ENCODE measurements at regions not wholly inside any gene's neighbourhood (a gene's known extent, or its start where the extent isn't known, plus 50 kb on each side); places are given as distances from the start of the nearest gene placed in this dataset.

GRCh38 chr7:155896531-155897263 lies 84.4 kb upstream of the SHH start:
- DNase-seq: no peak

GRCh38 chr7:155893664-155894063 lies 81.4 kb upstream of the SHH start:
- no peak for DNase-seq

DNA sequence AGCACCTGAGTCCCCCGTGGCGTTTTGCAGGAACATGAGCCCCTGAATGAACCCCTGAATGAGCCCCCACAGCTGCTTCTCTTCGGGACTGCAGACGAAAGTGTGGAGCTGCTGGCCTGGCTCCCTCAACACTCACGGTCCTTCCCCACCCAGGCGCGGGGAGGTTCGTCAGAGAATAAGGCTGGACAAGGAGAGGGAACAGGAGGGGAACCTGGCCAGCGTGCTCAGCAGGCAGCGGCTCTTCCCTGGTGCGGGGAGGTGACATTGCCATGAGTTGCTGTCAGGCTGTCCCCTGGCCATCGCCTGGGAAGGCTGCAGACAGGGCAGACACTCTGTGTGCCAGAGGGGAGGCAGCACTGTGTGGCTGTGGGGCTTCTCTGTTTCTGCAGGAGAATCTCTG lies 80.9 kb upstream of the SHH start:
- DNase-seq: no peak

- DNase-seq: no peak
These were observed 77.6 kb upstream of the SHH start for GRCh38 chr7:155889636-155890511.

DNA sequence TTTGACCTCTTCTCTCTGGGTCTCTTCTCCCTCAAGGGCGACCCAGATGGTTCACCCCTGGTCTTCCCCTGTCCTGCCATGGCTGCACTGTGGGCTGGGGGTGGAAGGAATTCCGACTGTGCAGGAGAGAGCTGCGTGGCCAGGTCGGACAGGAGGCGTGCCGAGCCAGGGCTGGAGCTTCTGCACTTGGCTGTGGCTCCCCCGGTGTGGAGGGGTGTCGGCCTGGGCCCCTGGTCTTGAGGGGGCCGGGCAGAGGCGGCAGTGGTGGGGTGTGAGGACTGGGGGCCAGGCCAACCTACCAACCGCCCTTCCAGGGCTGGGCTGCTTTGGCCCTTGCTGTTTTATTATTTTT lies 74.9 kb upstream of the SHH start:
- no peak for DNase-seq

- DNase-seq: no peak
These were observed 74.3 kb upstream of the SHH start for GRCh38 chr7:155886391-155887173.

DNA sequence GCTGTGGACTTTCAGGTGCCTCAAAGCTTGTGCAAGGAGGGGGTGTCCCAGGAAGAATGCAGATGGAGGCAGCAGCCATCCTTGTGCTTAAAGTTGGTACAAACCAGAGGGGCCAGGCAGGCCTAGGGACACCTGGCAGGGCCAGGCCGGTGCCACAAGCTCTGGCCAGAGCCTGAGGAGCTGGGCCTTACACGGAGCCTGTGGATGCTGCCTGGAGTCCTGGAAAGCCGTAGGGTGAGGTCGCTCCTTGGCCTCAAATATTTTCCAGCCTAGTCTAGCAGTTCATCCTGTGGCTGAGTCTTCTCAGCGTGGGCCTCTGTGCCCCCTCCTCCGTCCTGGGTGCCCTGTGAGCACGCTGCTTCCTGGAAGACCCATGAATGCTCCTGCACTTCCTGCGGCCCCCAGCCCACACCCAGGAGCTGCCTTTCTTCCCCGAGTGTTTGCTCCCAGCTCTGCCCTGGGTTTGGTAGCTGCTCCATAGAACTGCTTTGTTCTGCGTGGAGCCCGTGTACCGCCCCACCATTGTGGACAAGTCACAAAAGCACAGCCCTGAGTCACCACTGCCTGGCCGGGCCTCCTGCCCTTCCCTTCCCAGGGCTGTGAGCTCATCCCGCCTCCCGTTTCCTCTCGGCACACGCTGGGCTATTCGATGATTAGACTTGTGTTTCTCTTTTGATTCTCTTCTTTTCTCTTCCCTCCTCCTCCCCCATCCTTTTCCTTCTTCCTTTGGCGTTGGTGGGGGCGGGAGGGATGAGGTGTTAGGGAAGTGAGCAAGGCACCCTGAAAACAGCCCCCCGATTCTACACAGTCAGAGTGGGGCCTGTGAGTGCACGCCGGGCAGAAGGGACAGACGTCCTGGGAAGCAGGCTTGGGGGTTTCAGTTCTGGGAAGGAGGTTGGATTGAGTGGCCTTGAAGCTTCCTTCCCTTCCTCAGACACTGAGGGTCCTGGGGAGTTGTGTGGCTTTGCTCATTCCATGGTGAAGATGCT lies 73.2 kb upstream of the SHH start:
- no peak for DNase-seq

GRCh38 chr7:155884225-155885166 lies 72.2 kb upstream of the SHH start:
- DNase-seq: no peak

DNA sequence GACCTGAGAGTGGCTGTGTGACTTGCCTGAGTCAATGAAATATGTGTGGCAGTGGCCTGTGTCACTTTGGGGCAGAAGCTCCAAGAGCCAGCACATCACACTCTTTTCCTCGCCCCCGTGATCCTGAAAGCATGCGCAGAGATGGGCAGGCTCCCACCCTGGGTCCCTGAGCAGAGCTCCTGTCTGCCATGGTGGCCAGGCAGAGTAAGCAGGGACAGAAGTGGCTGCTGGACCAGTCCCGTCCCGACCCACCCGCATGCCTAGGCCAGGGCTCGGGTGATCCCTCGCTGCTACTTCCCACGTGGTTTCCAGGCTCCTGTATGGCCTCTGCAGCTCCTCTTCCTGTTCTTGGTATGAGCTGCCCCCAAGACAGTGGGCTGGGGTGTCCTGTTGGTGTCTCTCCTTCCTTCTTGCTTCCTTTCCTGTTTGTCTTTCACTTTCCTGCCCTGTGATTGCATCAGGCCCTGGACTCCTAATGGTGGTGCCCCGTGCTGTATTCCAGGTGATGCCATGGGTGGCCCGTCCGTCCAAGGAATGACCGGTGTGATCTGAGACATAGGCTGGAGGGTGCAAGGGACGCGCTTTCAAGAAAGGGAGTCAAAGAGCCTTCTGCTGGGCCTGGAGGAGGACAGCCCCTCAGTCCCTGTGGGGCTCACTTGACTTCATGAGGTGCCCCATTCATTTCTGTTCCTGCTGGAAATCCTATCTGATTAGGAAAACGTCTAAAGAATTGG lies 71.4 kb upstream of the SHH start:
- DNase-seq: no peak

GRCh38 chr7:155882596-155882995 lies 70.3 kb upstream of the SHH start:
- DNase-seq: no peak

DNA sequence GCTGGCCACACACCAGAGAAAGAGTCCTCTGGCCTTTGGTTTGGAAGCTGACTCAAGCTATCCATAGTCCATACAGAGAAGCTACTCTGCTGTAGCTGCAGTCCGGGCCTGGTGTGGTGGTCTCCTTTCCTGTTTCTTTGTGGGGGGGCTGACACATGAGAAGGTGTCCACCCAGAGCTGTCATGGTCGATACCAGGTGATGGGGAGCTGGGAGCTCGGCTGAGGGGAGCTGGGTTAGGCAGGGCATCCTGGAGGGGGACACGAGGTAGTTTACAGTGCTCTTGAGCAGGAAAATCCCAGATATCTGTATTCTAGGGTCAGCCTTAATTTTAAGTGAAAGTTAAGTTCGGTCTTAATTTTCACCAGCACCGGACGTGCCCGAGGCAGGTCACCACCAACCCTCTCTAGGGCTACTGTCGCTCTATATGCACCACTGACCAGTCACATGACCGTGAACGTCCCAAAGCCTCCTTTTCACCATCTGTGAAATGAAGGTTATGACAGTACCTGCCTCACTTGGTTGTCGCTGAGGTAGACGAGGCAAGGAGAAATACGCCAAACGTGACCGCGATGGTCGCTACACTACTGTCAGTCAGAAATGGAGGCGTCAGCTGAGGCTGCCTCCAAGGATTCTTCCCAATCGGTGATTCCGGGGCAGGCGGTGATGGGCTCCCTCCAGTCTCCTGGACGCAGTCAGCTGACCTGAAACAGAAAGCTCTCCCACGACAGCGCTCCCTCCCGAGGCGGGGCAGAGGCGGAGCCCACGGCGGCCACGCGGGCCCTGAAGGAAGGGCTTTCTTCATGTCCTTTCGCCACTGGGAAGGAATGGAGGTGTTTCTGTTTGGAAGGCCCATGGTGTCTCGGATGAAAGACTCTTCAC lies 69.4 kb upstream of the SHH start:
- DNase-seq: no peak

- no peak for DNase-seq
These were observed 68.5 kb upstream of the SHH start for GRCh38 chr7:155880721-155881120.

DNA sequence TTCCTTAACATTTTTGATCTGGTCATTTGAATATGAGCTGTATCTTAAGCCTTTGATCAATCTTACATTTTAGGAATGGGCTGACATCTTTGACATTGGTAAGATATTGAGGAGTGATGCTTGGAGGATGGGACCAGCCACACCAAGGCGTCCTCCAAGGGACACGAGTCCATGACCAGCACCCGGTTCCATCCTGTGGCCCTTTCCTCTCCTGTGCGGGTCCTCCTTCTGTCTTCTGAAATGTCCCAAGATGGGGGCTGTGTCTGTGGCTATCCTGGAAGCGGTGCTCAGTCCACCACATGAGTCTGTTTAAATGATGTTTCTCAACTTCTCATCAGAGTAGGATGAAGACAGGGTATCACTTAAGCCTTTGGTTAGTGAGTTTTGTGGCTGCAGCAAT lies 67.3 kb upstream of the SHH start:
- no peak for DNase-seq

DNA sequence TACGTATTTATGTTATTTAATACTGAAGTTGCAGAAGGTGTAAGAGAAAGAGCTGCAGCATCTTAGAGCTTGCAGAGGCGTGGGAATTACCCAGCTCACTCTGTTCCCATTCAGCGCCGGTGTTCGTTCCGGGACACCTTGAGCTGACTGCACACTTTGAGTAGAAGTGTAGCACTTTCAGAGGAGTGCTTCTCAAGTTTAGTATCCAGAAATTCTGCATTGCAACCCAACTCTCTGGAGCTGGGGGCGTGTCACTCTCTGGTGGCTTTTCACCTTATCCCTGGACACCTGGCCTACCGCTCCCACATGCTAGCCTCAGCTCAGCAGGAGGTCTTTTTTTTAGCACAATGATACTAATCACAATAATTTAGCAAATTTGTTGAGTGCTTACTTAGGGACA lies 66.4 kb upstream of the SHH start:
- no peak for DNase-seq

GRCh38 chr7:155878250-155878649 lies 66.0 kb upstream of the SHH start:
- no peak for DNase-seq

- no peak for DNase-seq
These were observed 64.9 kb upstream of the SHH start for GRCh38 chr7:155877167-155877566.

- no peak for DNase-seq
These were observed 62.1 kb upstream of the SHH start for GRCh38 chr7:155874411-155874810.

DNA sequence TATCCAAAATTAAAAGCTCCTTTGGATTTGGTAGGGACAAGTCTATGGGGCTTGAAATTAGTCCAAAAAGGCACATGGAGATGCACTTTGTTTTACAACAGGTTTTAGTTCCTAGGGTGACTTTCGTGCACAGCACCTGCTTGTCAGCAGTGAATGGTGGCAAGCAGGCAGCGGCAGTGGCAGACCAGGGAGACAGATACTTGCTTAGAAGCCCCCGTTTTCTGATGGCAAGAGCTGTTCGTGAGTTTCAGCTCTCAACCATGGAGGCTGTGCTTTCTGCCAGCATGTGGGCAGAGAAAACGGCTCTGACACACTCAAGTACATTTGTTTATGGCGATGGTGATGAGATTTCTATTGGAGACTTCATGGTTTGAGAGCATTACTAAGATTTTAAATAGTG lies 61.7 kb upstream of the SHH start:
- DNase-seq: no peak

GRCh38 chr7:155872678-155873369 lies 60.6 kb upstream of the SHH start:
- no peak for DNase-seq
